ENCODE measurements at regions not wholly inside any gene's neighbourhood (a gene's known extent, or its start where the extent isn't known, plus 50 kb on each side); places are given as distances from the start of the nearest gene placed in this dataset.

DNA sequence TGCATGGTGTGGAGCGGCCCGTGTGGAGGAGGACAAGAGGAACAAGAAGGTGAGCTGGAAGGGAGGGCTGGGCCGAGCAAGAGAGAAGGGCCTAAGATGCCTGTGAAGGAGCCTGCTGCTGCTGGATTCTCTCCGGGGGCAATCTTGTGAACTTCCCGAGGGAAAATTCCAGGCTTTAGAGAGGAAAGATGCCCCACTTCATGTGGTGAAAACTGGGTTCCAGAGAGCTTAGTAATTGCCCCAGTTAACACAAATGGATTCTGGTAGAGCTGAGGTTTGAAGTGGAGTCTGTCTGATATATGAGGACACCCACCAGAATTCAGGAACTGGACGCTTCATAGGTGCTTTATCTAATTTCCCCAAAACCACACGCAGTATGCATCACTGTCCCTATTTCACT, 114.1 kb upstream of the ZMIZ1 start:
- Histone ChIP-seq H3K27ac (no peak overlapping the region), H3K4me1 (peaks cover 19 to 36% (median 29%) of the 10 kb centered on the region in 10 experiments), H3K9ac (no peak overlapping the region), H3K27me3 (peaks cover 80 to 93% (median 91%) of the 10 kb centered on the region in 11 experiments), H3K4me3 (no peak overlapping the region), H3K4me2 (peak overlapping the region in 1 of 11 experiments; percentile 66; a peak in 1 of 22 replicates), H3K9me3 (replicated peaks in 1 of 11) (no peaks in the 10 kb centered on the region), H4K20me1 (peaks cover 0 to 81% (median 62%) of the 10 kb centered on the region in 11 experiments; a peak in 18 of 22 replicates), H3K36me3 (no peaks in the 10 kb centered on the region)
- no peak for TF ChIP-seq Cebpa-rat (IDR thresholded peaks at IDR 0.05)

DNA sequence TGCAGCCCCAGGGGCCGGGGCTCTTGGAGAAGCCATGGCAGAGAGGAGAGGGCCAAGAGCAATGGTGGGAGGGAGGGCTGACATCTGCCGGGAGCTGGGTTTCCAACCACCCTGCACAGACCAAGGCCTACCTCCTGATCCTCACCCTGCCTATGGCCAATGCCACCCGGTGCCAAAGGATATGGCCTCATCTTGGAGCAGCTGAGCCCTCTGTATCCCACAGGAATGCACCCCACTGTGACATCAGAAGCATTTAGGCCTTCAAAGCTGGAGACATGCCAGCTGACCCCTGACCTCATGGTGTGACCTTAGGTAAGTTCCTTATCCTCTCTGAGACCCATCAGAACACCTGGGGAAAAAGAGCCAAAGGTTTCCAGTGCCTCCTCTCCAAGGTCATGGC, 113.6 kb upstream of the ZMIZ1 start:
- Histone ChIP-seq H3K4me3 (no peak overlapping the region), H3K4me1 (peaks cover 21 to 36% (median 27%) of the 10 kb centered on the region in 10 experiments), H3K9ac (no peak overlapping the region), H4K20me1 (peaks cover 0 to 81% (median 58%) of the 10 kb centered on the region in 11 experiments; a peak in 18 of 22 replicates), H3K36me3 (no peaks in the 10 kb centered on the region), H3K9me3 (replicated peaks in 1 of 11) (no peaks in the 10 kb centered on the region), H3K27me3 (peaks cover 79 to 93% (median 91%) of the 10 kb centered on the region in 11 experiments), H3K27ac (no peak overlapping the region), H3K4me2 (no peak overlapping the region)
- TF ChIP-seq Cebpa-rat (IDR thresholded peaks at IDR 0.05), result no peak

DNA sequence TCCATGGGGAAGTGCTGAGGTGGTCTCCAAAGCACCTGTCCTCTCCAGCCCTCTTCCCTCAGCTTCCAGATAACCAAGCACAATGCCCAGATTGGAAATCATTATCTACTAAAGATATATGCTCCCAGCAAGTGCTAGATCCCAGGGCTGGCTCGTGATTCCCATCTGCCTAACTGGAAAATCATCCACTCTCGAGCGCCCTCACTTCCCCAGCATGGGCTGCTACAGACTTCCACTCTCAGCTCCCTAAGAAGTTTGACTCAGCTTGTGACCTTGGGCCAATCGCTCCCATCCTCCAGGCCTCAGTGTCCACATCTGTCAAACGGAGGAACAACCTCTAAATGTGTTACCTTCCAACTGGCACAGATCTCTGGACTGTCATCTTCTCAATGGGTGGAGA, 112.4 kb upstream of the ZMIZ1 start:
- no peak overlapping the region for H3K9ac ChIP-seq
- H3K9me3 ChIP-seq (replicated peaks in 1 of 11), result no peaks in the 10 kb centered on the region
- H3K36me3 ChIP-seq, result no peaks in the 10 kb centered on the region
- peaks cover 0 to 75% (median 64%) of the 10 kb centered on the region in 11 experiments; a peak in 18 of 22 replicates for H4K20me1 ChIP-seq
- H3K4me3 ChIP-seq, result no peak overlapping the region
- H3K4me2 ChIP-seq, result no peak overlapping the region
- H3K27ac ChIP-seq, result no peak overlapping the region
- peaks cover 24 to 43% (median 28%) of the 10 kb centered on the region in 10 experiments for H3K4me1 ChIP-seq
- H3K27me3 ChIP-seq, result peaks cover 69 to 93% (median 91%) of the 10 kb centered on the region in 11 experiments
- no peak for TF ChIP-seq Cebpa-rat (IDR thresholded peaks at IDR 0.05)

DNA sequence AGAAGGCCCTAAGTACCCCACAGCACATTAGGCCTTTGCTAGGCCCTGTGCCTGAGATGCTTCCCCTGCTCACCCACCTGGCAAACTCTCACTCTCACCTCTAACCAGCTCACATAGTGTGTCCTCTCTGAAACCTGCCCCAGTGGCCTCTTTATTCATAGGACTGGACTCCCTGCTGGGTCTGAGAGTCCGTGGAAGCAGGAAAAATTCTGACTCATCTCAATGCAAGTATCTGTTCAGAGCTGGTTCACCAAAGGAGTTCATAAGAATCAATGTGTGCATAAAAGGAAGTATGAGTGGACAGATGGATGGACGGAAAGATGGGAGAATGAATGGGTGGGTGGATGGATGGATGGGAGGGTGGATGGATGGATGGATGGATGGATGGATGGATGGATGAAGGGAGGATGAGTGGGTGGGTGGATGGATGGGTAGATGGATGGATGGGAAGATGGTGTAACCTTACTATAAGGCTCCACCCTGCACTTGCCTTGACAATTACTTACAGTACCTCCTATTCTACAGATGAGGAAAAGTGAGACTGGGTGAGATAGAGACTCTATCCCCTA, 111.2 kb upstream of the ZMIZ1 start:
- H3K4me2 ChIP-seq, result no peak overlapping the region
- H3K27ac ChIP-seq, result no peak overlapping the region
- H3K9me3 ChIP-seq (replicated peaks in 1 of 11), result no peaks in the 10 kb centered on the region
- no peak overlapping the region for H3K4me3 ChIP-seq
- H3K36me3 ChIP-seq, result no peaks in the 10 kb centered on the region; a peak in 1 of 22 replicates
- no peak overlapping the region for H3K9ac ChIP-seq
- peaks cover 0 to 80% (median 66%) of the 10 kb centered on the region in 11 experiments; a peak in 18 of 22 replicates for H4K20me1 ChIP-seq
- H3K27me3 ChIP-seq, result peaks cover 71 to 93% (median 90%) of the 10 kb centered on the region in 11 experiments
- TF ChIP-seq Cebpa-rat (IDR thresholded peaks at IDR 0.05), result no peak
- peaks cover 14 to 33% (median 18%) of the 10 kb centered on the region in 10 experiments for H3K4me1 ChIP-seq

DNA sequence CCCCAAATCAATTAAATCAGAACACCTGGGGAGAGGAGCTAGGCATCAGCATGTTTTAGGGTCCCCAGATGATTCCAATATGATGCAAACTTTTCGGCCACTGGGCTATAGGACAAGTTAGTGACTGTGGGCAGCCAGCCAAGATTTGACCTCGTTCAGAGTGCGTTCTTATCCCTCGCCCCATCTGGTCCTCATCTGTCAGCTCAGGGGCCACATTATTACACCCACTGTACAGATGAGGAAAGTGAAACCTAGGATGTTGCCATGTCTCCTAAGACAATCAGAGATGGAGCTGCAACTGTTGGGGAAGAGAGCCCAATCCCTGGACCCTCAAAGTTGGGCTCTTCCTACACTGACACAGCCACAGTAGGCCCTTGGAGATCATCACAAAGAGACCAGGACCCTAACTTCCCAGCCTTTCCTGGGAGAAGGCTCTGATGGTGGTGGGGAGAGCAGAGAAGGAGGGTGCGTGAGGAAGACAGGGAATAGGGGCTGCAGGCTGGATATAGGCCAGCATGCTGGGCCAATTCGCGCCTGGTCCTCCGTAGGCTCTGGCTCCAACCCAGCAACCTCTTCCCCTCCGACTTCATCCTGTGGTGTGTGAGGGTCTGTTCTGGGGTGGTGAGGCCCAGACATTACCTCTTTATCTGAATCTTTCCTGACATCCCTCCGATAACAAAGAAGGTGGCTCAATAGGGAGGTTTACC, 109.4 kb upstream of the ZMIZ1 start:
- Histone ChIP-seq H3K27ac (no peak overlapping the region), H3K4me1 (peaks cover 0 to 16% (median under 1%) of the 10 kb centered on the region in 10 experiments; a peak in 9 of 20 replicates), H4K20me1 (peaks cover 0 to 80% (median 60%) of the 10 kb centered on the region in 11 experiments; a peak in 17 of 22 replicates), H3K36me3 (no peaks in the 10 kb centered on the region; a peak in 1 of 22 replicates), H3K9ac (no peak overlapping the region), H3K4me2 (peak overlapping the region in 1 of 11 experiments; percentile 76; a peak in 1 of 22 replicates), H3K4me3 (no peak overlapping the region), H3K27me3 (peaks cover 73 to 100% (median 95%) of the 10 kb centered on the region in 11 experiments), H3K9me3 (replicated peaks in 1 of 11) (no peaks in the 10 kb centered on the region)
- no peak for TF ChIP-seq Cebpa-rat (IDR thresholded peaks at IDR 0.05)

DNA sequence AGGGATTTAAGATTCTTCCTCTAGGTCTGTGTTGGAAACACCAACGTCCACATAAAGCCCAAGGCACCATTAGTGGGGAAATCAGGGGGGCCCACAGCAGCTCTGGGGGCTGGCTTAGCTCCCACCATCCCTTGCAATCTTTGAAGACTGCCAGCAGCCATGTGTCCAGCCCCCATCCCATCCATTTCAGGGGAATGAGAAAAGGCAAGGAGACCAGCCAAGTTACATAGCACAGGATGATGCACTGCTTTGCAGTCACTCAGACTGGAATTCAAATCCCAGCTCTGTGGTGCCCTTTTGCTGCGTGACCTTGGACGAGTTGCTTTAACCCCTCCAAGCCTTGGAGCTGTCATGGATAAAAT, 108.9 kb upstream of the ZMIZ1 start:
- peaks cover 67 to 100% (median 89%) of the 10 kb centered on the region in 11 experiments for H3K27me3 ChIP-seq
- no peaks in the 10 kb centered on the region for H3K9me3 ChIP-seq (replicated peaks in 1 of 11)
- H3K9ac ChIP-seq, result no peak overlapping the region
- H4K20me1 ChIP-seq, result peaks cover 0 to 80% (median 58%) of the 10 kb centered on the region in 11 experiments; a peak in 17 of 22 replicates
- no peak overlapping the region for H3K27ac ChIP-seq
- H3K4me1 ChIP-seq, result peaks cover 0 to 16% (median 0%) of the 10 kb centered on the region in 10 experiments; a peak in 8 of 20 replicates
- no peak for TF ChIP-seq Cebpa-rat (IDR thresholded peaks at IDR 0.05)
- no peaks in the 10 kb centered on the region; a peak in 1 of 22 replicates for H3K36me3 ChIP-seq
- H3K4me3 ChIP-seq, result no peak overlapping the region
- peak overlapping the region in 2 of 11 experiments; percentile 76 to 80; a peak in 3 of 22 replicates for H3K4me2 ChIP-seq

DNA sequence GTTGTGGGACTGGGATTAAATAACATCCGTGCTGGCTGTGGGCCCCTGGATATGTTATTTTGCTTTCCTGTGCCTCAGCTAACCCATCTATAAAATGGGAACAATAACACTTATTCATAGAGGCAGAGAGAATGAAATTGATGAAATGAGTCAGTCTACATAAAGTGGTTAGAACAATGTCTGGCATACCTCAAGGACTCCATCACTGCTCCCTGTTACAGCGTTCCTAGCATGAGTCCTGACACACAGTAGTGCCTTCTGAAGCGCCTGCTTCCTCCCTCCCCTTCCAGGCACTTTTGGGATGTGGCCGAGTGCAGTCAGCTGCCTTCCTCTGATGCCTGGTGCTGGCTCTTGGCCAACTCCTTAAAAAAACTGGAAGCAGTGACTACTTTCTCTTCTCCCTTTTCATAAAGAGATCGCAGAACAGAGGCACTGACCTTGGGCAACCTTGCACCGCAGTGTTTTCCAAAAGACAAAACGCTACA, 108.4 kb upstream of the ZMIZ1 start:
- no peak for TF ChIP-seq Cebpa-rat (IDR thresholded peaks at IDR 0.05)
- Histone ChIP-seq H3K4me3 (no peak overlapping the region), H3K27ac (no peak overlapping the region), H3K36me3 (no peaks in the 10 kb centered on the region; a peak in 1 of 22 replicates), H3K4me2 (peak overlapping the region in 3 of 11 experiments; percentile 8 to 80 (median 76); a peak in 5 of 22 replicates), H4K20me1 (peaks cover 0 to 80% (median 54%) of the 10 kb centered on the region in 11 experiments; a peak in 17 of 22 replicates), H3K9me3 (replicated peaks in 1 of 11) (no peaks in the 10 kb centered on the region), H3K4me1 (peaks cover 0 to 16% (median 2%) of the 10 kb centered on the region in 10 experiments; a peak in 9 of 20 replicates), H3K27me3 (peaks cover 67 to 100% (median 85%) of the 10 kb centered on the region in 11 experiments), H3K9ac (no peak overlapping the region)

DNA sequence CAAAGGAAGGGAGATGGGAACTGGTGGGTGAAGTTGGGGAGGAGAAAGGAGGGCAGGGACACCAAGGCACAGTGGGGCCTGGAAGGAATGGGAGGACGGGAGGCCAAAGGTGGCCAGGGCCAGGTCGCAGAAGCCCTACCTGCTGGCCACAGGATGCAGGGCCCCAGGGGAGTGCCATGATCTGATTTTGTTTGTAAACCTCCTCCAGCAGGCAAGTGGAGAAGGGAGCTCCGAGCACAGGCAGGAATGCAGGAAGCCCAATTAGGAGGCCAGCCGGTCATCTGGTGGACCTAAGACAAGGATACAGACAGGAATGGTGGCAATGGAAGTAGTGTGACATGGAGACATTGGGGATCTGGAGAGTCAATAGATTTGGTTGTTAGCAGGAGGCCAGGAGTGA, 107.0 kb upstream of the ZMIZ1 start:
- H4K20me1 ChIP-seq, result peaks cover 0 to 77% (median 39%) of the 10 kb centered on the region in 11 experiments; a peak in 14 of 22 replicates
- no peak overlapping the region for H3K9ac ChIP-seq
- H3K4me2 ChIP-seq, result no peak overlapping the region; a peak in 1 of 22 replicates
- H3K36me3 ChIP-seq, result no peaks in the 10 kb centered on the region; a peak in 1 of 22 replicates
- no peak overlapping the region for H3K27ac ChIP-seq
- peaks cover 4 to 16% (median 8%) of the 10 kb centered on the region in 10 experiments; a peak in 18 of 20 replicates for H3K4me1 ChIP-seq
- no peak overlapping the region for H3K4me3 ChIP-seq
- TF ChIP-seq Cebpa-rat (IDR thresholded peaks at IDR 0.05), result no peak
- peaks cover 57 to 88% (median 77%) of the 10 kb centered on the region in 11 experiments for H3K27me3 ChIP-seq
- H3K9me3 ChIP-seq (replicated peaks in 1 of 11), result no peaks in the 10 kb centered on the region

Measured in BLaER1 treated with 17β-estradiol and CSF1 and Interleukin-3, amounts not matched to agents 10 nM and 100 nM (cell line).